ENCODE measurements at regions not wholly inside any gene's neighbourhood (a gene's known extent, or its start where the extent isn't known, plus 50 kb on each side); places are given as distances from the start of the nearest gene placed in this dataset.

- H3K27me3 ChIP-seq (ENCODE audit: insufficient read depth, low read depth, severe bottlenecking): no peaks in the 10 kb centered on the region
- no peaks in the 10 kb centered on the region for H3K36me3 ChIP-seq
- TF ChIP-seq CTCF (IDR thresholded peaks at IDR 0.05; ENCODE audit: low read depth, low read length): no peak
- DNase-seq: no peak
- no peaks in the 10 kb centered on the region for H3K9me3 ChIP-seq (ENCODE audit: severe bottlenecking)
- no peak overlapping the region for H3K27ac ChIP-seq
- no peak overlapping the region for H3K4me3 ChIP-seq (ENCODE audit: low read depth, low read length)
Measured at GRCh38 chr1:30188329-30188728, 535.1 kb downstream of the MATN1 start.

GRCh38 chr1:30187413-30188023 lies 535.9 kb downstream of the MATN1 start:
- no peak for TF ChIP-seq CTCF (IDR thresholded peaks at IDR 0.05; ENCODE audit: low read depth, low read length)
- Histone ChIP-seq H3K27me3 (ENCODE audit: insufficient read depth, low read depth, severe bottlenecking) (no peaks in the 10 kb centered on the region), H3K27ac (no peak overlapping the region), H3K36me3 (no peaks in the 10 kb centered on the region), H3K4me3 (ENCODE audit: low read depth, low read length) (no peak overlapping the region), H3K9me3 (ENCODE audit: severe bottlenecking) (no peaks in the 10 kb centered on the region)
- DNase-seq: no peak

GRCh38 chr1:30186586-30186985 lies 536.8 kb downstream of the MATN1 start:
- Histone ChIP-seq H3K27me3 (ENCODE audit: insufficient read depth, low read depth, severe bottlenecking) (no peaks in the 10 kb centered on the region), H3K9me3 (ENCODE audit: severe bottlenecking) (no peaks in the 10 kb centered on the region), H3K4me3 (ENCODE audit: low read depth, low read length) (no peak overlapping the region), H3K27ac (no peak overlapping the region), H3K36me3 (no peaks in the 10 kb centered on the region)
- no peak for TF ChIP-seq CTCF (IDR thresholded peaks at IDR 0.05; ENCODE audit: low read depth, low read length)
- DNase-seq: no peak

- Histone ChIP-seq H3K27me3 (ENCODE audit: insufficient read depth, low read depth, severe bottlenecking) (no peaks in the 10 kb centered on the region), H3K27ac (no peak overlapping the region), H3K36me3 (no peaks in the 10 kb centered on the region), H3K4me3 (ENCODE audit: low read depth, low read length) (no peak overlapping the region), H3K9me3 (ENCODE audit: severe bottlenecking) (no peaks in the 10 kb centered on the region)
- TF ChIP-seq CTCF (IDR thresholded peaks at IDR 0.05; ENCODE audit: low read depth, low read length): no peak
- no peak for DNase-seq
Measured at GRCh38 chr1:30185809-30186208, 537.6 kb downstream of the MATN1 start.

GRCh38 chr1:30185313-30185712 lies 538.1 kb downstream of the MATN1 start:
- H3K9me3 ChIP-seq (ENCODE audit: severe bottlenecking): no peaks in the 10 kb centered on the region
- no peak overlapping the region for H3K27ac ChIP-seq
- H3K36me3 ChIP-seq: no peaks in the 10 kb centered on the region
- no peak for DNase-seq
- TF ChIP-seq CTCF (IDR thresholded peaks at IDR 0.05; ENCODE audit: low read depth, low read length): no peak
- H3K27me3 ChIP-seq (ENCODE audit: insufficient read depth, low read depth, severe bottlenecking): no peaks in the 10 kb centered on the region
- no peak overlapping the region for H3K4me3 ChIP-seq (ENCODE audit: low read depth, low read length)
